HL-60/S4 (cell line): ENCODE measurements at regions not wholly inside any gene's neighbourhood (a gene's known extent, or its start where the extent isn't known, plus 50 kb on each side); places are given as distances from the start of the nearest gene placed in this dataset.

Experiments used
- in situ Hi-C: fragments of 300-500 bp; cut with MboI; formaldehyde crosslinking; loops from 2 replicates; pipeline ENCODE4 v1.14.3; 2022; ENCODE audit warnings: low sequenced_read_pairs

DNA sequence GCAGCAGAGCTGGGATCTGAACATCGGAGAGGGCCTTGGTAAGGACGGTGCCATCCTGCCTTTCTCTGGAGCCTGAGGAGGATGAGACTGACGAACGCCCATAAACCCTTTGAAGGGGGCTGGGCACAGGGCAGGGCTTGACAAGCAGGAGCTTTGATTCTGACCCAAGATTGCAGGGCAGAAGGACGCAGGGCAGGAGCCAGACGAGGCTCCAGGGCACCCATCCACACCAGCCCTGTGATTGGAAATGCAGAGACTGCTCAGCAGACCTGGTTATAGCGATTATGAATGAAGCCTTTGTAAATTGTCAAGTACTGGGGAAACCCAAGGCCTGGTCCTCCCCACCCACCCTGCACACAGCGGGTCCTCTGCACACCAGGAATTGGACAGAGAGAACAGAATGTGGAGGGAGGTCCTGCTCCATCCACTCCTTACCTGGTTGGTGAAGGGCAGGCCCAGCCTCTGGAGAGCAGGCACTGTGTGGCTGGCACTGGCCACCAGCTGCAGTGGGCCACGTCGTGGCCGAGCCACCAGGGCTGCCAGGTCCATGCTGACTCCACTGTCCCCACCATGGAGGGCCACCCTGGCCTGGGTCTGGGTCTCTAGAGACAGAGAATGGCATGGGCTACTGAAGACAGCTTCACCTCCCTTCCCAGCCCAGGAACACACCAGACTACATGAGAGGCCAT, 68.8 kb downstream of the RMI2 start:
- in situ Hi-C loops: loop anchor here (25.0 kb wide), 2 partner anchors 98 to 648 kb away; no protein-coding TSS in a partner anchor

DNA sequence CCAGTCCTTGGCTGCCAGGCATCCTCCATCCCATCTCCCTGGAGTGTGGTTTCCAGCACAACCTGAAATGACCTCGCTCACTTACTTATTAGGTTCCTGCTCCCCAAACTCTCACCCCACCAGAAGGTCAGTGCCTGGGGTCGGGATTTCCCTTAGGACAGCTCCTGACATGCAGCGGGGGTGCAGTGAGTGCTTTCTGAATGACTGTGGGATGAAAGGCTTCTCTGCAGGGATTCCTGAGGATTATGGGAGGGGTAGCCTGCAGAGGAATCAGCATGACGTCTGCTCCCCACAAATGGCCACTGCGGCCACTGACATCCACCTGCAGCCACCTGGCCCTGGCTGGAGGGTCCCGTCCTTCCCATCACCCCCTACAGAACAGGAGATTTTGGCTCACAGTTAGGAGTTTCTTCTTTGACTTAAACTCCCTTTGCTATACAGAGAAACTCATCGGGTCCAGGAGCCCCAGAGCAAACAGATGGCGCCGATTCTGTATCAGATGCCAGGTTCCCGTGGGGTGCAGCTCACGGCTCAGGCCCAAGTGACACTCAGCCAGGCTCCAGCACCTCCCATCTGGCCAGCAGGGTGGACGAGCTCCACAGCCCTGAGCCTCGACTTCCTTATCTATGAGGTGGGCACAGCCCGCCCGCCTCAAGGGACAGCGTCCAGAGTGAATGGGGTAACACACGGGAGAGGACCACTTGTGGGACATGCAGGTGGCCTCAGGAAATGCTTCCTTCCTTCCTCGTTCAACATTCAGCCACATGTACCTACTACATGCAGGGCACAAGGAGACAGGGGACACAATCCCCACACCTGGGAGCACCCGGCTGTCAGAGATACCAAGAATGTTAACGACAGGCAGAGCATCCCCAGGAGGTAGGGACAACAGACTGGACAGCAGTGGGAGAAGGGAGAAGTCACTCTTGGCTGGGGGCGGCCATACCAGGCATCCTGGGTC, 69.8 kb downstream of the RMI2 start:
- in situ Hi-C loops: loop anchor here (25.0 kb wide), 2 partner anchors 97 to 647 kb away; no protein-coding TSS in a partner anchor

DNA sequence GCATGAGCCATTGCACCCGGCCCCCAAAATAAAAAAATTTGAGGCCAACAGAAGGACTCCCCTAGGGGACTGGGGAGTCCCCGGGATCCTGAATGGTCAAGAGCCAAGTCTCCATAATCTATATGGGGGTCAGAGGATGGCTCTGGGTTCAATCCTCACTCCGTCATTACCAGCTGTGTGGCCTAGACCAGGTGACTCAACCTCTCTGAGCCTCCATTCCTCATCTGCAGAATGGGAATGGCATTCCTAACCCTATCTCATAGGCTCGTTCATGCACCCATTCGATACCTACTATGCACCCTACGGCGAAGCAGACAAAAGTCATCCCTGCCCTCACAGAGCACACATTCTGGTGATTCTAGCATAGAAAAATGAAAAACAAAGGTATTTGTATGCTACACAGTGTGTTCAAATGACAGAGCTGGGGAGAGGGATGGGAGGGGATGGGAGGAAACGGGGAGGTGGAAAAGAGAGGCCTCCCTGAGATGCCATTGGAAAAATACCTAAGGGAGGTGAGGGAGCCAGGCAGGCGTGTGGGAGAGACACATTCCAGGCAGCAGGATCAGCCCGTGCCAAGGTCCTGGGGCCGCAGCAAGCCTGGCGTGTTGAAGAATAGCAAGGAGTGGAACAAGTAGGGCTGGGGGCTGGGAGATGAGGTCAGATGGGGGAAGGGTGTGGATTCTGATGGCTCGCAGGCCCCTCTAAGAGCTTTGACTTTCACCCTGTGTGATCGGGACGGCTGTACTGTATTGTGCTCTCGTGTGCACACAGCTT, 71.2 kb downstream of the RMI2 start:
- in situ Hi-C loops: loop anchor here (25.0 kb wide), 2 partner anchors 96 to 646 kb away; no protein-coding TSS in a partner anchor

DNA sequence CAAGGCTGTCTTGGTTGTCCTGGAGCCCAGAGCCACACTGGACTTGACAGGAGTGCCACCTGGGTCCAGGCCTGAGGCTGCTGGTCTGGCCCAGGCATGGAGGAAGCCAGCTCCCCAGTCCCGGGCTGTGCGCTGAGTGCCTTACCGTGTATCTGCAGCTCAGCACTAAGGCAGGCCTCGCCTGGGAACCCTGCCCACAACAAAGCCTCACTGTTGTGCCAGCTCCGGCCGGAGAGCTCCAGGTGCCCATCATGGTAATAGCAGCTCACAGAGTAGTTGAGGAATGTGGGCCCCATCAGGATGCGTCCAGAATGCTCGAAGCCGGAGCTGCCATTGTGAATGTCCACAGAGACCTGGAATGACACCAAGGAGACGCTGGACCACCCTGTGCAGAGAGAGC, 72.2 kb downstream of the RMI2 start:
- in situ Hi-C loops: loop anchor here (25.0 kb wide), 2 partner anchors 95 to 645 kb away; no protein-coding TSS in a partner anchor

DNA sequence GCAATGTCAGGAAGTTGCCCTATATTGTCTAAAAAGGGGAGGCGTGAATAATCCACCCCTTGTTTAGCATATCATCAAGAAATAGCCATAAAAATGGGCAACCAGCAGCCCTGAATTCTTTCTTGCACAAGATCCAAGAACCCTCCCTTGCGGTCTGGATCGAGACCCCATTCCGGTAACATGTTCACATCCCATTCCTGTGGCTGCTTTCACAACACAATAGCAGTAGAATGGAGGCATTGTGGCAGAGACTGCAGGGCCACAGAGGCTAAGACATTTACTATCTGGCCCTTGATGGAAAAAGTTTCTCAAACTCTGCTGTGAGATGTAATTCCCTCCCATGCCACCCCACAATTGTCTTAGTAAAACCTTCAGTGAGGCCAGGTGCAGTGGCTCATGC, 73.2 kb downstream of the RMI2 start:
- in situ Hi-C loops: loop anchor here (25.0 kb wide), 2 partner anchors 94 to 644 kb away; no protein-coding TSS in a partner anchor

DNA sequence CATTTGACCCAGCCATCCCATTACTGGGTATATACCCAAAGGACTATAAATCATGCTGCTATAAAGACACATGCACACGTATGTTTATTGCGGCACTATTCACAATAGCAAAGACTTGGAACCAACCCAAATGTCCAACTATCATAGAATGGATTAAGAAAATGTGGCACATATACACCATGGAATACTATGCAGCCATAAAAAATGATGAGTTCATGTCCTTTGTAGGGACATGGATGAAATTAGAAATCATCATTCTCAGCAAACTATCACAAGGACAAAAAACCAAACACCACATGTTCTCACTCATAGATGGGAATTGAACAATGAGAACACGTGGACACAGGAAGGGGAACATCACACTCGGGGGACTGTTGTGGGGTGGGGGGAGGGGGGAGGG, 74.8 kb downstream of the RMI2 start:
- in situ Hi-C loops: loop anchor here (25.0 kb wide), 2 partner anchors 92 to 642 kb away; no protein-coding TSS in a partner anchor

DNA sequence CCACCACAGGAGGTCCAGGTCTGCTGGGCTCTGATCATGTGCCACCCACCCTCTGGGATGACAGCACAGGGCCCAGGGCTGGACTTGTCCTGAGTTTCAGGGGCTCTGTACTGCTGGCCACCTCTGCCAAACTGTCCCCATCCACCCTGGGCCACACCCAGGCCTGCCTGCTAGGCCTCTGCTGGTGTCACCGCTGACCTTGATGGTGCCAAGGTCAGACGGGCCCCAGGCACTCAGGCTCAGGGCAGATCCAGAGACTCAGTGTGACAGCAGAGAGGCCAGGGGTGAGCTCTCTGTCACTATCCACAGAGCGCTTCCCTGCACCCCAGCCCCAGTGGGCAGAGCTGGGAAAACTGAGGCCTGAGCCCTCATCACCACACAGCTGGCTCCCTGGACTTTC, 75.6 kb downstream of the RMI2 start:
- in situ Hi-C loops: loop anchor here (25.0 kb wide), 2 partner anchors 91 to 641 kb away; no protein-coding TSS in a partner anchor

DNA sequence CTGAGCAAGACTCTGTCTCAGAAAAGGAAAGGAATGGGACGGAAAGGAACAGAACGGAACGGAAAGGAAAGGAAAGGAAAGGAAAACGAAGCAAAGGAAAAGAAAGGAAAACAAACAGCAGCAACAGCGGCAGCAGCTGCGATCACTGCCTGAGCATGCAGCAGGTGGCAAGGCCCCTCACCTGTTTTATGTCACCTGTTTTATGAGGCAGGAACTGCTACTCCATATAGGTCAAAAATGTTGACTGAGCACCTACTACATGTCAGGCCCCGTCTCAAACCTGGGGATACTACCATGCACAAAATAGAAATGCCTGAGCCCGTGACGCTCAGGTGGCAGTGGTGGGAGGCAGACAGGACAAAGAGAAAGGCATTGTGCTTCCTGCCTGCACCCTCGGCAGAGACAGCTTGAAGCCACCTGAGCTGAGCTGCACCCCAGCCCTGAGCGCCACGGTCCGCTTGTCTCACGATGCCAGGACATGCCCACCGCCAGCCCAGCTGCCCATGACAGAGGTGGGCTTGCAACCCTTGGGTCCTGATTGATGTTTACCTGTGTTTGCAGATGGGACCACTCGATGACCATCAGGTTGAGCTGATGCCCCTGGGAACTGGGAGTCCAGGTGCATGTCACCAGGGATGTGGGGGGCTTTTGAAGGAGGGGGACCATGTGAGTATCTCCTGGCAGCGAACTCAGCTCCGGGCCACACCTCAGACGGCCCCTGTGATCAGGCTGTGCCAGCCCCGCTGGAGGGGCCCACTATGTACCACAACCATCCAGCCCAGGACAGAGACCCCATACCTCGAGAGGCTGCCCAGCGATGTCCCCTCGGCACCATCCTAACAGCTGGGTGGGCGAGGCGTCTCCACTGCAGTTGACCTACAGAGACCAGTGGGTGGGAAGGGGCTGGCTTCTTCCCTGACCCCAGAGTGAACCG, 77.4 kb downstream of the RMI2 start:
- in situ Hi-C loops: loop anchor here (25.0 kb wide), 2 partner anchors 90 to 640 kb away; no protein-coding TSS in a partner anchor

DNA sequence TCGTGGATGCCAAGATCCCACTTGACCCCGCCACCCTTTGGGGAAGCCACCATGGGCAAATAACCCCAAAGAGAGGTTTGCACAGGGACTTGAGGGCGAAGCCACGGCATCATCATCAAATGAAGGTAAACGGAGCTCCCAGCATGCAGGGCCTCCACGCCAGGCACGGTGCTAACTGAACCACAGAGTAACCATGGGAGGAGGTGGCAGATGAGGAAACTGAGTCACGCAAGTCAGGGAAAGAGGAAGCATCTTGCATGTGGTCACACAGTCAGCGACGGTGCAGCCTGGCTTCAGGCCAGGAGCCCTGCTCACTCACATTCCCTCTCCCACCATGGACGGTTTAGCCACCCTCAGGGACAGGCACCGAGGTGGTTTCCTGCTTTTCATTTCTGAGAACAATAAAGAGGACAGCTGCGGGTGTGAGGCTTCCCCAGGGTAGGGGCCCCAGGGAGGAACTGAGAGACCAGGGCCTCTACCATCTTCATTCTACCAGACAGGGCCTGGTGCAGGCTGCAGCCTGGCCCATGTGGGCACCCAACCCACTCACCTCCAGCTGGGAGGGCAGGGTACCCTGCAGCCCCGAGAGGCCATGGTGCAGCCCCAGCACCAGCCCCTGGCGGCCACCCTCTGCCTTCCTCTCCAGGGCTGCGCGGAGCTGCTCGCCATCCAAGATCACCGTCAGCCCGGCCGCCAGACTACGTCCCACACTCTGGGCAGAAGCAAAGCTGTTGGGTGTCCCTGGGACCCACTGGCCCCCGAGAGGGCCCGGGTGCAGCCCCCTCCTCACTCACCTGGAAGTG, 78.3 kb downstream of the RMI2 start:
- in situ Hi-C loops: loop anchor here (25.0 kb wide), 2 partner anchors 89 to 639 kb away; no protein-coding TSS in a partner anchor

DNA sequence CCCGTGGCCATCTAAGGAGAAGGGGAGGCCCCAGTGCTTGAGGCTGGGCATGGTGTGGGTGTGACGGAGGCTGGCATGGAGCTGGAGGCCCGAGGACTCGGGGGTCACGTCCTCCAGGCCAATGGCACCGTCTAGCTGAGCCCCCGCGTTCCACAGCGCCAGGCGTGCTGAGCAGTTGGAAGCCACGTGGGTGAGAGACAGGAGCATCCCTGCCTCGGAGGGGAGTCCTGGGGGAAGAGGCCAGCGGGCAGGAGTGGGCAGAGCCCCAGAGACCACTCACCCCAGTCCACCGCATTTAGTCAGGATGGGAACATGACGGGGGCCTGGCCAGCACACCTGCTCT, 78.8 kb downstream of the RMI2 start:
- in situ Hi-C loops: loop anchor here (25.0 kb wide), 2 partner anchors 88 to 638 kb away; no protein-coding TSS in a partner anchor

DNA sequence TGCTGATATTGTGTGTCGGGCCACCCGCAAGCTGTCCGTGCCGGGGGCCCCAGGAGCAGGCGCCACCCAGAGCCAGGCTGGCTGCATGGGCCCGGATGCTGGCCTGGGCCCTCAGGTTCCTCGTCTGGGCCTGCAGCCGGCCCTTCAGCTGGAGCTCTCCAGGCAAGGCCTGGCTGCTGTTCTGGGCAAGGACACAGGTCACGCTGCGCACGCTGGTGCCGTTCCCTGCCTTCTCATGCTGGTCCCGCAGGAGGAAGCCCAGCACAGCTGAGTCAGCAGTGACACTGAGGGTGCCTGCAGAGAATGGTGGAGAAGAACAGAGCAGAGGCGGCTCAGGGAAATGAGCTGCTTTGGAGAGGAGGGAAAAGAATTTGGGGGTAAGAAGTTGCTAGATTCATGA, 79.9 kb downstream of the RMI2 start:
- in situ Hi-C loops: no loop called here

DNA sequence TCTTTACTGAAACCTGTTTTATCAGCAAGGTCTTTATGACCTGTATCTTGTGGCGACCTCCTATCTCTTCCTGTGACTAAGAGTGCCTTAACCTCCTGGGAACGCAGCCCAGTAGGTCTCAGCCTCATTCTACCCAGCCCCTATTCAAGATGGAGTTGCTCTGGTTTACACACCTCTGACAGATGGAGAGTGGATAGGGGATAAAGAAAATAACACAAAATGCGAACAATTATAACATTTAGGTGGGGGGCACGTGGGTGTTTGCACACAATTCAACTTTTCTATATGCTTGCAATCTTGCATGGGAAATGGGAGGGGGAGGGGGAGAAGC, 83.3 kb downstream of the RMI2 start:
- in situ Hi-C loops: no loop called here

DNA sequence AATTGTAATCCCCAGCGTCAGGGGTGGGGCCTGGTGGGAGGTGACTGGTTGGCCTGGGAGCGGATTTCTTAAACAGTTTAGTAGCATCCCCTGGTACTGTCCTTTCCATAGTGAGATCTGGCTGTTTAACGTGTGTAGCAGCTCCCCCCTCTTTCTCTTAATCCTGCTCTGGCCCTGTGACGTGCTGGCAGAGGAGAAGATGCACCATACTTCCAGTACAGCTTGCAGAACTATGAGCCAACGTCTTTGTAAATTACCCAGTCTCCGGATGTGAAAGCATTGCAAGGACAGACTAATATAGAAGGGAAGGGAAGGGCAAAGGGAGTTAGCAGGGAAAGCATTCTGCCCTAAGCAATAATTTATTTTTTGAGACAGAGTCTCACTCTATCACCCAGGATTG, 83.9 kb downstream of the RMI2 start:
- in situ Hi-C loops: no loop called here

DNA sequence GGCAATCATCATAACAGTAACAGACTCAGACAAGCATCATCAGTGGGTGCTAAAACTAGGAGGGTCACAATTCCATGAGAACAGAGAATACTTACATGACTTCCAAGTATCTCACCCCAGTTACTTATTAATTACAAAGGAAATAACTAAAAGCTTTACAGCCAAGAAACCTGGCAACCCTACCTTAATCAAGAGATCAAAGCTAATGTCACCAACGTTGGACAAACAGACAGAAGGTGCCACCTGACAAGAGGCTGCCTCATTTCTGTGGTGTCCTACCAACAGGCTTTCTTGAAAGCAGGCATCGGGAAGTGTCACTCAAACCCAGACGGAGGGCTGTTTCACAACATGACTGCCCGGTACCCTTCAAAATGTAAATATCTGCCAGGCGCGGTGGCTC, 84.6 kb downstream of the RMI2 start:
- in situ Hi-C loops: no loop called here

DNA sequence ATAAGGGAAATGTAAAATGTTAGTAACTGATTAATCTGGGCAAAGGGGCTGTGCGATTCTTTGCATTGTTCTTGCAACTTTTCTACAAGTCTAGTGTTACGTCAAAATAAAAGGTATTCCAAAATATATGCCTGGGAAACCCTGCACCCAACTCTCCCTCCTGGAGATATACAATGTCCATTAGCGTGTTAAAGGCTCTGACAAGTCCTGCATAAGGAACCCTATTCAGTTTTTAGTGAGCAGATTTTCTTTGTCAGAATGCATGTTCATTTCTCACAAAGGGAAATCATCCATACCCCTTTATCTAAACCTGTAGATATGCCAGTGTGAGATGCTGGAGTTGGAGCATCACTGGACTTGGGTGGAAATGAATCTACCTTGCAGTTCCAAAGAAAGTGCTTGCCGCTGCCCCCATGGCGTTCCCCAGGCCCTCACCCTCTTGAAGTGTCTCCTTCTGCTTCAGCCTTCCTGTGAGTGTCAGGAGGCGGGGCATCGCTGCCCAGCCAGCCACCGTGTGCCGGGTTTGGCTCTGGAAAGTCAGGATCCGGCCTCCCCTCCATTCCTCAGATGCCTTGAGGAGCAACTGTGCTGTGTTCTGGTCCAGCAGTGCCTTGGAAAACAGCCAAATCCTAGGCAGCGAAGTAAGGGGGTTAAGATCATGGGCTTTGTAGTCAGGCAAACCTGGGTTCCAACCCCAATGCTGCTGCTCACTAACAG, 85.5 kb downstream of the RMI2 start:
- in situ Hi-C loops: no loop called here

DNA sequence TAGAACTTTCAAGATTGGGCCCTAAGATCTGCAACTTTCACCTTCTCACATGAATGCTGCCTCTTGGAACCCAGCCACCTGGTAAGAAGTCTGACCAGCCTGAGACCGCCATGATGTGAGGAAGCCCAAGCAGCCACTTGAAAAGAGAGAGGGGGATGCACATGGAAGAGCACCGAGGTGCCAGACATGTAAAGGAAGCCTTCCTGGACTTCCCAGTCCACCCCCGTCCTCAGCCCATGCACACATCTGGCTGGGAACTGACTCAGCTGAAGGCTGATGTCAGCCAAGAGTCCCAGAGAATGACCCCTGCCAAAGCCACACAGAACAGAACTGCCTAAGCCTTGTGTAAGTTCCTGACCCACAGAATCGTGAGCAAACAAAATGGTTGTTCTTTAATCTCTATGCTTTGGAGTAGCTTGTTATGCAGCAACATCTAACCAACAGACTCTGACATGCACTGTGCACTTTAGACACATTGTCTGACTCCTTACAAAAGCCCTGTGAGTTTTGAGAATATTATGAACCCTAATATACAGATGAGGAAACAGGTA, 86.7 kb downstream of the RMI2 start:
- in situ Hi-C loops: no loop called here

DNA sequence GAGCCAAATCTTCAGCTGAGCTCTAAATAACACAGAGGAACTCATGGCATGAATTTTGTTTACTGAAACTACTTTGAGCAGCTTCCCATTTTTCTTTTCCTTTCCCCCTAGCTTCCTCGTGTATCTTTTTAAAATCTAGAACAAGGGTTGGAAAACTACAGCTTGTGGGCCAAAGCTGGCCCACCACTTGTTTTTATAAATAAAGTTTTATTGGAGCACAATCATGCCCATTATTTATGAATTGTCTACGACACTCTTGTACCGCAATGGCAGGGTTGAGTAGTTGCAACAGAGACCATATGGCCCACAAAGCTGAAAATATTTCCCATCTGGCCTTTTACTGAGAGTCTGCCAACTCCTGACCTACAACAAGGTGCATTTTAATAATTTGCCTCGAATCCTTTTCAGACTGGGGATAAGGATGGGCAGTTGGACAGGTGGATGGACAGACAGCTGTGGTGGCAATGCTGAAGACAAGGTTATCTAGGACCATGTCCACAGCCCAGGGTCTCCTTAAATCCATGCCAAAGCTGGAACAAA, 87.7 kb downstream of the RMI2 start:
- in situ Hi-C loops: no loop called here

DNA sequence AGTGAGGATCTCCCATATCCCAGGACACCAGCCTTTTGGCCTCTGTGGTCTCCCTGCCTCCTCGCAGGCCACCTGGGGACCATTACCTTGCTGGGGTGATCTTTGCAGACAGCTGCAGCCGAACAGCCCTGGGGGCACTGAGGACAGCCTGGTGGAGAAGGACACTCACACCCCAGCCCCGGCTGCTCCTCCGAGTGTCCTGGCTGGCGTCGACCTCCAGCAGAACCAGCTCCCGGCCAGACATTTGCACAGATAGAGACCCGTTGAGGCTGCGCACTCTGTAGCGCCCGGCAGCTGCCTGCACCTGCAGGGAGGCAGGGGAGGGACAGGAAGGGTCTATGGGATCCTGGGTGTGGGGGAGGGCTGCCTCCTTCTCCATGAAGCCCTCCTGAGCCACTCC, 90.3 kb downstream of the RMI2 start:
- in situ Hi-C loops: no loop called here
